HG02852 (cell line): ENCODE measurements at regions not wholly inside any gene's neighbourhood (a gene's known extent, or its start where the extent isn't known, plus 50 kb on each side); places are given as distances from the start of the nearest gene placed in this dataset.

Source experiments
- ATAC-seq: cut with Tn5 transposase; IDR thresholded peaks from one replicate; pipeline ENCODE4 v1.9.1; 2021; ENCODE audit warnings: mild to moderate bottlenecking, moderate library complexity; ENCODE audit not compliant: unreplicated experiment

DNA sequence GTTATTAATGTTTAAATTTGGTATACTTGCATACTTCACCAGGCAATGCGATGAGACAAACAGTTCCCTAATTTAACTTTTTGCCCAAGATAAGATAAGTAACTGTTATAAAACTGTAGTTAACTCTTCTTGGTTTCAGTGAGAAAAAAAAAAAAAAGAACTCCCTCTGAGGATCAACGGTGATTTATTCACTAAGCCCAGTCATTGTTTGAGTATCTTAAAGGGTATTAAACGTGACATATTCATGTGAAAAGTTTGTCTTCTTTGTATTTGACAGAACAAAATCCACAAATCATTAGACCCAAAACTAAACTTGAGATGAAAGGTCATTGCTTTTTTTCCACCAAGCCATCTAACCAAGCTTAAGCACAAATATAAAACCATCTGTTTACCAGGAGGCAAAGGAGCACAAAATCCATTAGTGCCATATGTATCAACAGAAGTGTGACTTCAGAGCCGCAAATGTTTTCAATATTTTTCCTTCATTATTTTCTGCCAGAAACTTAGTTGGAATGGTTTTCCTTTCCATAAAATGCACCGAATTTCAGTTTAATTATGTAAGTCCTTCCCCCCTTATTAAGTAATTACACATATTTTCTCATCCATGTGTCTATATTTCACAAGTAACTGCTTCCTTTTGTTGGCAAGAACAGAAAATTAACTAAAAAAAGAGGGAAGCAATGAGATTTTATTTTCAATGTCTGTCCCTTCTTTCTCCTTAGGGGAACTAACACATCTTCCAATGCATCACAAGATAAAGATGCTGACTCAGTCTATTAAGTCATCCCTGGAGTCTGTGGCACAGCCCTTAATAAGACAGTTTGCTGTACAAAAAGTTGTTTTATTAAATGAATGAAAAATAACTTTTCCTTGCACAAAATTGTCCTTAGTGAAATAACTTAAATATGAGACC lies 92.2 kb upstream of the RAP2B start:
- no peak for ATAC-seq

DNA sequence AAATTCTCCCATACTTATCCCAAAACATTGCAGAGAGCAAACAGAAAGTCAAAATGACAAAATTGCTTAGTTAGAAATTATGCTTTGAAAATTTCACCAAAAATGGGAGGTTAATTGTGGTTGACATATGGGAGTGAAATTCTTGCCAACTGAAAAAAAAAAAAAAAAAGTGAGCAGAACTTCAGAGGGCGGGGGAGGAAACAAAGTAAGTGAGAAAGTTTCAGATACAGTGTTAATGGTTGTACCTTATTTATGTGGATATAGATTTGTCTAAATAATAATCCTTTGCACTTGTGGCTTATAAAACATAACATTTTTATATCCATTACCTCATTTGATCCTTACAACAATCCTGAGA lies 91.5 kb upstream of the RAP2B start:
- no peak for ATAC-seq

DNA sequence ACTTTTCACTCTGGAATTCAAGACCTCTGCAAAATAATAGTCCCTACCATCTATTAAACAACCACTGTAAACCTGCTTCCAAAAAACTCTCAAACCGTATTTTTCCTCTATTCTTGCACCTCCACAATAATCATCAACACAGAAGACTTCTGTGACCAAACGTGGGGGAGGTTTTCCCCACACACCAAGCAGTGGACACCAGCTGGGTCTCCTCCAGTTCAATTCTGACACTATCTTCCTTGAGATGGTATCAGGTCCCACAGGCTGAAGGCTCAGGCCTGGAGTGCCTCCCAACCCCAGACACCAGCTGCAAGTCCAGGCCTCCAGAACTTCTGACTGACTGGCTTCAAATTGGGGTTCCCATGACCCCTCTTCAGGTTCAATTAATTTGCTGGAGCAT lies 89.6 kb upstream of the RAP2B start:
- no peak for ATAC-seq

DNA sequence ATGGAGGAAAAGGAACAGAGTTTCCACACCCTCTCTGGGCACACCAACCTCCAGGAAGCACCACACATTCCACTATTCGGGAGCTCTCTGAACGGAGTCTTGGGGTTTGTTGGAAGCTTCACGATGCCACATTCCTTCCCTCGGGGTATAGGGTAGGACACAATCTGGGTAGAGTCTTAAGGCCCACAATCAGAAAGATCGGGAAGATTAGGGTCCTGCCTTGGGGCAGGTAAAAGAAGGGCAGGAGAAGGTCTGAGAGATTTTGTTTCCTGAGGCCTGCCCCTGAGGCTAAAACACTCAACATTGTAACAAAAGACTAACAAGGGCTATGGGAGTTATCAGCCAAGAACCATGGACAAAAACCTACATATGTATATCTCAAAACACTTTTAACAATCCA lies 89.2 kb upstream of the RAP2B start:
- ATAC-seq: no peak

DNA sequence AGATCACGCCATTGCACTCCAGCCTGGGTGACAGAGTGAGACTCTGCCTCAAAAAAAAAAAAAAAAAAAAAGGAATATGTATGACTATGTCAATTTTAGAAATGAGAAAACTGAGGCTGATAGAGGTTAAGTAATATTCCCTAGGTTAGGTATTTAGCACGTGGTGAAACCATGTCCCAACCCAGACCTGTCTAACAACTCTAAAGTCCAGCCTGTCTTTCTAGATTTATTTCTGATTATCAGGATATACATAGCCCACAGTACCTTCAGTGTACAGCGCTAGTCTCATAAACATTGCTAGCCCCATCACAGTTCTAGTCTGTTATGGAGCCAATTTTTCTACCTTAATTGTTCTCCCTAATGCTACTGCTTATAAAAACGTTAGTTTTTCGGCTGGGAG lies 88.4 kb upstream of the RAP2B start:
- ATAC-seq: no peak

DNA sequence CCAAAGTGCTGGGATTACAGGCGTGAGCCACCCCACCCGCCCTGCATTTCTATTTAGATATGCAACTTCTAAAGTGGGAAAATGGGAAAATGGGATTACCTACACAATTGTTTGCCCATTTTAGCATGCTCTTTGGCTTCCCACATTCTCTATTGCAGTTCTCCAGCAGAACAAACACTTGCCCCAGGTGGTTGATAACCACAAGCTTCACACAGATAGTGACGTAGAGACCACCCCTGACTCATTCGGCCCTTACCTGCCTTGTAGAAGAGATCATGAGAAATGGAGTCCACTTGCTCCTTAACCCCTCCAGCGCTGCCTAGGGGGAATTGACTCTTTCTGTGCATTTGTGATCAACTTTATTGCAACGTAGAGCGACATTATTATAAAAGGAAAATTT lies 83.2 kb upstream of the RAP2B start:
- ATAC-seq: no peak

DNA sequence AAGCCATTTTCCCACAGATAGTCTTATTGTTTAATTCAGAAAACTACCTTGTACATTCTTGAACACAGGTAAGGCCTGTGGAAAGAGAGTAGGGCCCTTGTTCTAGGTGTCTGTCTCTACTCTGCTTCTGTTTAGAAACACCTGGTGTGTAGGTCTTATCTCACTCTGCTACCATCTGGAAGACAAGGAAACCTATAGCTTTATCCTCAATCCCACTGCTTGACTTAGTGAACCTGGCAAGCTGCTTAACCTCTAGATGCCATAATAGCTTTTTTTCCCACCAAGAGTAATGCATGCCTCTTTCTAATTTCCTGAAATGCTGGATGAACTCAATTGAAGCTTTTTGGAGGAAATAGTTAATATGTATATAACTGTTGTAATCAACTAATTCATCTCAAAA lies 82.6 kb upstream of the RAP2B start:
- no peak for ATAC-seq

DNA sequence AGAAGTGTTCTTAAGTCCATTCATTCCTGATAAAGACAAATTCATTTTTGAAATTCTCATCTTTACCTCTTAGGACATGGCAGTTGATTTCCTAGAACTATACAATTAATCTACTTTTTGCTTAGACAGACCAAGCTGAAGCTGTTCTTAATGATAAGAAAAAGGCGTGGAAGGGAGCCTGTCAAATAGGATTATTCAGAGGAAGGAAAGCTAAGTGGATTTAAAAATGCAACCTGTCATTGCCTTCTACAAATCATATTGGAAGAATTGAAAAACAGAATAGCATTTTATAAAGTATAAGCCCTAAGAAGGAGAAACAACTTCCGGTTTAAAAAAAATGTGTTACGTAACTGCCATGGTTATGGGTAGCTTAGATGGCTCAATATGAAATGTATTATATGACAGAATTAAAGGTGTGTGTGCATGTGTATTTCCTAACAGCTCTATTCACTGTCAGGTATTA lies 81.2 kb upstream of the RAP2B start:
- no peak for ATAC-seq

DNA sequence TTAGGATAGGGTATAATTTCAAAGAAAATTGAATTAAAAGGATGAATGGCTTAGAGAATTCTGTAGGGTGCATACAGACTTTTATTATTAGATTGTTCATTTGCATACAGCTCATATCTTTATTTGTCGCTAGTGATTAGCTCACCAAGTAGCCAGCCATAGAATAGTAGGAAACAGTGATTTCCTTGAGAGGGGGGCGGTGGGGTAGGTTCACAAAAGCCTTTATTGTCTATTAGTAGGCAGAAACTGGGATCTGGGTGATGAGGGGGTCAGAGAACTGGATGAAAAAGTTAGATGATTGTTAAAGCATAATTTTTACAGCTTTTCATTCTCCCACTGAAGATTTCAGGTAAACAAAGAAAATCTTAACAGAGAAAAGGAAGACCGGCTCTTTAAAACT lies 77.6 kb upstream of the RAP2B start:
- no peak for ATAC-seq

DNA sequence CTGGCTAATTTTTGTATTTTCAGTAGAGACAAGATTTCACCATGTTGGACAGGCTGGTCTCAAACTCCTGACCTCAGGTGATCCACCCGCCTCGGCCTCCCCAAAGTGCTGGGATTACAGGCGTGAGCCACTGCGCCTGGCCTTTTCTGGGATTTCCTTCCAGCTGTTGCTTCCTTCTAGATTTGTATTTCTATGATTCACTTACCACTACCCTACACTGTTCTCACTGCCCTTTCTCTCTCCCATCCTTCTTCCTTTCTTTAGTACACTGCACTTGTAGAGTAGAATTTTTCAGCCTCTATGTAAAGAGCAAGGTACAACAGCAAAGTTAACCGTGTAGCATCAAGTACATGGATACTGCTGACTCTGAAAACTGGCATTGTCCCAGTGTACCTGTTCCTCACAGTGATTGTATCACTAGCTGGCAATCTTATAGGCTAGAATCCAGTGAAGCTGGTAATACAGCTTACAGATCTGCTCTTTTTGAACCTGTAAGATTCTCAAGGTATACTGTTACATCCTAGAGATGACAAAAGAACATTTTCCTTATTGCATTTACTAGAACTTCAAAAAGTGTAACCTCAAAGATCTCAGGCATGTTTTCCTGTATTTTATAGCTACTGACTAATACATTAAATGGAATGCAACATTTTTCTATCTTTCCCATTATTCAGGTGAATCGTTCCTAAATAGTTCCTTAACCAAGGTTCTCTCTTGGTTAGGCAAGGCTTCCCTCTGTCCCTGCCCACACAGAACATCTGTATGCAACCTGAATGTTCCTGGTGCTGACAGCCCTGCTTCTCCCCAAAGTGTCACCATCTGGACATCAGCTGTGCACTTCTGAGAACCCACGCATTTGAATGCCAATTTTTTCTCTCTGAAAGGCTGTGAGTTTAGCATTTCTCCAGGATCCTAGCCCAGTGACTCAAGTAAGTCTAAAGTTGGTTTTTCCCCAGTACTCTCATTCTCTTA lies 74.1 kb upstream of the RAP2B start:
- ATAC-seq: no peak

DNA sequence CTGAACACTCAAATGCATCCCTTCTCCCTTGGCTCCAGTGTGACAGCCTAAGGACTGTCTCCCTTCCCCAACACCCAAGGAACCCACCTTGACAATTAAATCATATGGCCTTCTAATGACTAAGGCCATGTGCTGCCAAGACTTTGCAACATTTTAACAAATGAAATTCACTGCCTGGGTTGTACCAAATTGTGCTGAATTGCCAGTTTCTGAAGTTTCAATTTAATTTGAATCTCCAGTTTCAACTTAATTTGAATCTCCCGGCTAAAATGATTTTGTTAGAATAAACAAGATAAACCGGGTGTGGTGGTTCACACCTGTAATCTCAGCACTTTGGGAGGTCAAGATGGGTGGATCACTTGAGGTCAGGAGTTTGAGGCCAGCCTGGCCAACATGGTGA lies 72.4 kb upstream of the RAP2B start:
- ATAC-seq: no peak

DNA sequence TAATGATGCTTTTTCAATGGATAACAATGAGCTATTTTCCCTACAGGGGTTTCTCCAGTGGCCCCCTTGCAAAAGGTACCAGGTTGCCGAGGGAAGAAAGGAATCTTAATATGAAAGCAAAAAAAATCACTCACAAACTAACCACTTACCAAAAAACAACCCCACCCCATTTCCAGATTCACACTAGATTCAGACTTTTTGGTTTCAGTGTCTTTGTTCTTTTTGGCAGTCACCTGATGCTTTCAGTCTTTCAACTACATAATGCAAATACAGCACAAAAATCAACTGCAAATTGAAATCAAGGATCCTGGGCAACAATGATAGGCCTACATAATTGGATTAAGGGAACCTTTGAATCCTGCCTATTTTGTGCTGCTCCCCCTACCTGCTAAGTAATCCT lies 71.1 kb upstream of the RAP2B start:
- peak; percentile 57 for ATAC-seq

DNA sequence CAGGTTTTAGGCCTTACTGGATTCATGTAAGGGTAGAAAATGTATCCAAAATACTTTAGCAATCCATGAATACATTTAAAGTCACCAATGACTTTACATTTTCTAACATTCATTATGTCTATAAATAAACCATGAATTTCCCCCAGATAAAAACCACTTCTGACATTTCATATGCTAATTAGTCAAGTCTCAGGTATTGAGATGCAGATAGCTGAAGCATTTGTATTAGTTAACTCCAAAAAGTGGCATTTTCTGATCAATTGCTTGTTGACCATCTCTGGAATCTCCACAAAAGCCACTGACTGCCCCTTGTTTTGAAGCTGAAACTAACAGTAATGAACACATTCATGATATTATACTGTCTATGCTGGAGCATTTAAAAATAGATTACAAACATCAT lies 68.4 kb upstream of the RAP2B start:
- ATAC-seq: no peak

DNA sequence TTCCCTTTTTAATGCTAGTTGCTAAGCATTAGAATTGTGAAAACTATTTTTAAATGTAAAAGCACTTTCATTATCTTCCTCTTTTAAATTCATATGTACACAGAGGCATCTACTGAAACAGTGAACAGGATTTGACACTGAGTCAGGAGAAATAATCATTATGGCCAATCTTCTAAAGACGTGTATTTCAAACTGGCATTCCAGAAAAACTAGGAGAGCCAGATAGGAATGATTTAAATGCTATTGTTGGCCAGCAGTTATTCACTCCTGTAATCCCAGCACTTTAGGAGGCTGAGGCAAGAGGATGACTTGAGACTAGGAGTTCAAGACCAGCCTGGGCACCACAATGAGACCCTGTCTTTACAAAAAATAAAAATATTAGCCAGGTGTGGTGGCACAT lies 67.6 kb upstream of the RAP2B start:
- ATAC-seq: no peak

DNA sequence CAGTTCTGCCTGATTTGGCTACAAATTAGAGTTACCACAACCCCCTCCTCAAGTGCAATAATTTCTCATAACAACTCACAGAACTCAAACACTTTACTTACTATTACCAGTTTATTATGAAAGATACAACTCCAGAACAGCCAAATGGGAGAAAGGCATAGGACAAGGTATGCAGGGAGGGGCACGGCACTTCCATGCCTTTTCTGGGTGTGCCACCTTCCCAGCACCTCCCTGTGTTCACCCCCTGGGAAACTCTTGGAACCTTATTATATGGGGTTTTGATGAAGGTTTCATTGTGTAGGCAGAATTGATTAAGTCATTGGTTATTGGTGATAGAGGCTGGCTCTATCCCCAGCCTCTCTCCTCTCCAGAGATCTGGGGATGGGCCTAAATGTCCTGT lies 66.6 kb upstream of the RAP2B start:
- ATAC-seq: no peak

DNA sequence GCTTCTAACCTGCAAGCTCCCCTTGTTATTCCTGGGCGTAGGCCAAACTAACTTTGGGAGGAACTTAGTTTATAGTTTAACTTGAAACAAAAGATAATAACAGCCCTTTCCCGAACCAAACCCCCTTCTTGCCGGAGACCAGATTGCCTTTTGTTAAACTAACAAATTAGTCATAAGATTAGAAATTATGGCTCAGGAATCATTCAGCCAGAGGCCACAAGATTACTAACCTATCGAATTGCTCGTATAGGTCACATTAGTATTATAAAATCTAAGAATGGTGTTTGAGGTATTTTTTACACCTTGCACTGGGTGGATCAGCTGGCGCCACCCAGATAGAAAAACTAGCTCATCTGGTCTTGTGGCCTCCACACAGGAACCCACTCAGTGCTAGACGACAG lies 65.3 kb upstream of the RAP2B start:
- ATAC-seq: no peak

DNA sequence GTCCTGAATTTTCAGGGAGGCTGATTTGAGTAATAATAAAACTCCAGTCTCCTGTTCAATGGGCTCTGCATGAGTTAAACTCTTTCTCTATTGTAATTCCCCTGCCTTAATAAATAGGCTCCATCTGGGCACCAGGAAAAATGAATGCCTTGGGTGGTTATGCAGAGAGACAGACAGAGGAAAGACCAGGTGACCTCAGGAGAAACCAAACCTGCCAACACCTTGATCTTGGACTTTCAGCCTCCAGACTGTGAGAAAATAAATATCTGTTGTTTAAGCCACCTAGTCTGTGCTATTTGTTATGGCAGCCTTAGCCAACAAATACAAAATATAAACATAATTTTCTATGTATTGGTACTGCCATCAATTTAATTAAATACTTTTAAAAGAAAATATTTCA lies 64.8 kb upstream of the RAP2B start:
- no peak for ATAC-seq

DNA sequence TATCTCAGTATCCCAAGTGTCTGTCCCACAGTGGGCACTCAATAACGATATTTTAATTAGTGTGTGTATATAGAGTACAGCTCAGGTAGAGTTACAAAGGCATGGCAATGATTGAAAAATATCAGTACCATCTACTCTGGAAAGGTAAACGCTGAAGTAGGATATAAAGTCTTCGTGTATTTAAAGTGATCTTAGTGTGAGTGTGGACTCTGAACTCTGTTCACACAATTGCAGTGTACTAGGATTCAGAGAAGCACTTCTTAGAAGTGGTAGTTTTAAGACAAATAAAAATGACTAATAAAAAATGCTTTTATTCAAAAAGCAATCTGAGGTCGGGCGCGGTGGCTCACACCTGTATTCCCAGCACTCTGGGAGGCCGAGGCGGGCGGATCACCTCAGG lies 62.9 kb upstream of the RAP2B start:
- no peak for ATAC-seq

DNA sequence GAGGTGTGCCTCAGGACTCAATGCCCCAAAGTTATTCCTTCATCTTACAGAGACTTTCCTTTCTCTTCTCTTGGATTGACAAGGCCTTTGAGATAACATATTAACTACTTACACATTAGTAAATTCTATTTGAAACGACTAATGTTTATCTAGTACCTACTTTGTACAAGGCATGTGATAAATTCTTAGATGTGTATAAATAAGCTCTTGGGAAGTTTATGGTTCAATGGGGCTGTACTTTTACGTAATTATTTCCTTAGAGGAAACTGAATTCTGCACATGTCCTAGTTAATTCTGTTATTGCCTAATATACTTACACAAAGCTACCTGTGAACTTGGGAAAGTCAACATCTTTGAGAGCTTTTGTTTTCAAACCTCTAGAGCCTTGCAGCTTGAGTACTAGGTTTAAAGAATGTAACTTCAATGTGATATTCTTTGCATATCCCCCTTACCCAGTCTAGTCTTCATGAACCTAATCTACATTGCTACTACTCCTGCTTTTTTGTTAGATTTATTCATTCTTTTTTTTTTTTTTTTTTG lies 58.5 kb upstream of the RAP2B start:
- ATAC-seq: no peak

DNA sequence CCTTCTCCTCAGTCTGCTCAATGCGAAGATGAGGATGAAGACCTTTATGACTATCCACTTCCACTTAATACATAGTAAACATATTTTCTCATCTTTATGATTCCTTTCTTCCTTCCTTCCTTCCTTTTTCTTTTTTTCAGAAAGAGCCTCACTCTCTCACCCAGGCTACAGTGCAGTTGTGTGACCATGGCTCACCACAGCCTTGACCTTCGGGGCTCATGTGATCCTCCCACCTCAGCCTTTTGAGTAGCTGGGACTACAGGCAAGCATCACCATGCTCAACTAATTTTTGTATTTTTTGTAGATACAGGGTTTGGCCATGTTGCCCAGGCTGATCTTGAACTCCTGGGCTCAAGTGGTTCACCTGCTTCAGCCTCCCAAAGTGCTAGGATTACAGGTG lies 52.0 kb upstream of the RAP2B start:
- ATAC-seq: no peak

DNA sequence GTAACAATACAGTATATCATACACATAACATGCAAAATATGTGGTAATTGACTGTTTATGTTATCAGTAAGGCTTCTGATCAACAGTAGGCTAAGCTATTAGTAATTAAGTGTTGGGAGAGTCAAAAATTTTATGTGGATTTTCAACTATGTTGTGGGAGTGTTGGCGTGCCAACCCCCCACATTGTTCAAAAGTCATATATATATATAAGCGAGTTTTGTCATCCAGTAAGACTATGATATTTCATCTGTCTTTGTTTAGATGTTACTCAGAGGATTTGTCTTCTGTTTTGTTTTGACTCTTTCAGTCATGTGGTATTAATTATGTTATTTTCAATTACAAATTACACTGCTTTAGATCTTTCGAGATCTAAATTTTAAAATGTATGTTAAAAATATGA lies 51.0 kb upstream of the RAP2B start:
- no peak for ATAC-seq
